Activated CD4-positive, alpha-beta T cell treated with anti-CD3 and anti-CD28 coated beads for 4 hours (primary cell): ENCODE measurements at regions not wholly inside any gene's neighbourhood (a gene's known extent, or its start where the extent isn't known, plus 50 kb on each side); places are given as distances from the start of the nearest gene placed in this dataset.

Experiments
- DNase-seq, 2 donors: peaks; one replicate each; pipeline ENCODE4 v3.0.0-alpha.2; 2020

- DNase-seq = no peak
Observed at GRCh38 chr13:91292630-91293221, 54.8 kb upstream of the MIR17HG start.

- DNase-seq = no peak
Observed at GRCh38 chr13:91295712-91296410, 51.6 kb upstream of the MIR17HG start.

DNA sequence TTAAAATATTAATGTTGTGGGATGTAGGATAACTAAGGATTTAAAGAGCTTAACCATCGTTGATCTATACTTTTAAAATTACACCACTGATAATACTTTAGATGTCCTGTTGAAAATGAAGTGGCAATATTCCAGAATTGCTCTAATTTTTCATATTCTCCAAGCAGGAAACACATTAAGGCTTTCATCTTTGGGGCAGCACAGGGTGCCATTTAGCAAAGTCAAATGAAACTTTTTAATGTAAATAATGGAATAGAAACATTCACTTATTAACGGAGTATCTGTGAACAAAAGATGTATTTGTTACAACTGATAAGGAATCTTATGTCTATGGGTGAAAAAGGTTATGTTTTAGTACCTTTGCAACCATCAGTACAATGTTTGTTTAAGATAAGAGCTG lies 50.0 kb upstream of the MIR17HG start:
- DNase-seq = no peak
